ENCODE measurements at regions not wholly inside any gene's neighbourhood (a gene's known extent, or its start where the extent isn't known, plus 50 kb on each side); places are given as distances from the start of the nearest gene placed in this dataset.

GRCh38 chr14:106820119-106820518, 1293.7 kb downstream of the TMEM121 start:
- Histone ChIP-seq H3K27me3 (ENCODE audit: insufficient read depth) (no peaks in the 10 kb centered on the region), H3K4me2 (no peak overlapping the region), H3K4me1 (ENCODE audit: insufficient read depth) (no peaks in the 10 kb centered on the region), H2AFZ (no peak overlapping the region), H3K79me2 (replicated peaks; ENCODE audit: insufficient read depth) (no peaks in the 10 kb centered on the region), H3K27ac (ENCODE audit: low read depth) (no peak overlapping the region), H3F3A (replicated peaks; ENCODE audit: low read depth) (no peaks in the 10 kb centered on the region), H3K4me3 (no peak overlapping the region), H4K20me1 (replicated peaks; ENCODE audit: insufficient read depth) (no peaks in the 10 kb centered on the region), H3K36me3 (ENCODE audit: insufficient read depth) (peaks cover 16% of the 10 kb centered on the region; the same call in 1 of the 2 replicates), H3K9me2 (ENCODE audit: insufficient read depth) (no peaks in the 10 kb centered on the region)
- peaks cover 90% of the 10 kb centered on the region for H3K9me3 Mint-ChIP-seq
- TF ChIP-seq, protein P1, sequence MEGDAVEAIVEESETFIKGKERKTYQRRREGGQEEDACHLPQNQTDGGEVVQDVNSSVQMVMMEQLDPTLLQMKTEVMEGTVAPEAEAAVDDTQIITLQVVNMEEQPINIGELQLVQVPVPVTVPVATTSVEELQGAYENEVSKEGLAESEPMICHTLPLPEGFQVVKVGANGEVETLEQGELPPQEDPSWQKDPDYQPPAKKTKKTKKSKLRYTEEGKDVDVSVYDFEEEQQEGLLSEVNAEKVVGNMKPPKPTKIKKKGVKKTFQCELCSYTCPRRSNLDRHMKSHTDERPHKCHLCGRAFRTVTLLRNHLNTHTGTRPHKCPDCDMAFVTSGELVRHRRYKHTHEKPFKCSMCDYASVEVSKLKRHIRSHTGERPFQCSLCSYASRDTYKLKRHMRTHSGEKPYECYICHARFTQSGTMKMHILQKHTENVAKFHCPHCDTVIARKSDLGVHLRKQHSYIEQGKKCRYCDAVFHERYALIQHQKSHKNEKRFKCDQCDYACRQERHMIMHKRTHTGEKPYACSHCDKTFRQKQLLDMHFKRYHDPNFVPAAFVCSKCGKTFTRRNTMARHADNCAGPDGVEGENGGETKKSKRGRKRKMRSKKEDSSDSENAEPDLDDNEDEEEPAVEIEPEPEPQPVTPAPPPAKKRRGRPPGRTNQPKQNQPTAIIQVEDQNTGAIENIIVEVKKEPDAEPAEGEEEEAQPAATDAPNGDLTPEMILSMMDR (conservative IDR thresholded peaks at IDR 0.05; ENCODE audit: low read depth in 2 of 2), result no peak
- TF ChIP-seq JUNB (IDR thresholded peaks at IDR 0.05; ENCODE audit: unreplicated experiment) (no peak), EZH2phosphoT487 (IDR thresholded peaks at IDR 0.05; ENCODE audit: unreplicated experiment) (no peak), CREB1 (CRISPR knock-in tag; IDR thresholded peaks at IDR 0.05; ENCODE audit: low read depth) (no peak), ZNF331 (CRISPR knock-in tag; IDR thresholded peaks at IDR 0.05; ENCODE audit: low read depth) (no peak), POLR2AphosphoS5 (IDR thresholded peaks at IDR 0.05; ENCODE audit: low read depth) (no peak), ZNF462 (CRISPR knock-in tag; IDR thresholded peaks at IDR 0.05) (no peak), STAT1 (IDR thresholded peaks at IDR 0.05; ENCODE audit: unreplicated experiment) (no peak), NANOG (IDR thresholded peaks at IDR 0.05; ENCODE audit: borderline replicate concordance) (no peak), EZH2 (IDR thresholded peaks at IDR 0.05; ENCODE audit: low read depth, unreplicated experiment) (no peak), ZNF114 (CRISPR knock-in tag; IDR thresholded peaks at IDR 0.05) (no peak)
- TF ChIP-seq, protein P2, sequence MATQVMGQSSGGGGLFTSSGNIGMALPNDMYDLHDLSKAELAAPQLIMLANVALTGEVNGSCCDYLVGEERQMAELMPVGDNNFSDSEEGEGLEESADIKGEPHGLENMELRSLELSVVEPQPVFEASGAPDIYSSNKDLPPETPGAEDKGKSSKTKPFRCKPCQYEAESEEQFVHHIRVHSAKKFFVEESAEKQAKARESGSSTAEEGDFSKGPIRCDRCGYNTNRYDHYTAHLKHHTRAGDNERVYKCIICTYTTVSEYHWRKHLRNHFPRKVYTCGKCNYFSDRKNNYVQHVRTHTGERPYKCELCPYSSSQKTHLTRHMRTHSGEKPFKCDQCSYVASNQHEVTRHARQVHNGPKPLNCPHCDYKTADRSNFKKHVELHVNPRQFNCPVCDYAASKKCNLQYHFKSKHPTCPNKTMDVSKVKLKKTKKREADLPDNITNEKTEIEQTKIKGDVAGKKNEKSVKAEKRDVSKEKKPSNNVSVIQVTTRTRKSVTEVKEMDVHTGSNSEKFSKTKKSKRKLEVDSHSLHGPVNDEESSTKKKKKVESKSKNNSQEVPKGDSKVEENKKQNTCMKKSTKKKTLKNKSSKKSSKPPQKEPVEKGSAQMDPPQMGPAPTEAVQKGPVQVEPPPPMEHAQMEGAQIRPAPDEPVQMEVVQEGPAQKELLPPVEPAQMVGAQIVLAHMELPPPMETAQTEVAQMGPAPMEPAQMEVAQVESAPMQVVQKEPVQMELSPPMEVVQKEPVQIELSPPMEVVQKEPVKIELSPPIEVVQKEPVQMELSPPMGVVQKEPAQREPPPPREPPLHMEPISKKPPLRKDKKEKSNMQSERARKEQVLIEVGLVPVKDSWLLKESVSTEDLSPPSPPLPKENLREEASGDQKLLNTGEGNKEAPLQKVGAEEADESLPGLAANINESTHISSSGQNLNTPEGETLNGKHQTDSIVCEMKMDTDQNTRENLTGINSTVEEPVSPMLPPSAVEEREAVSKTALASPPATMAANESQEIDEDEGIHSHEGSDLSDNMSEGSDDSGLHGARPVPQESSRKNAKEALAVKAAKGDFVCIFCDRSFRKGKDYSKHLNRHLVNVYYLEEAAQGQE (IDR thresholded peaks at IDR 0.05; ENCODE audit: unreplicated experiment), result no peak
- TF ChIP-seq, protein P3, sequence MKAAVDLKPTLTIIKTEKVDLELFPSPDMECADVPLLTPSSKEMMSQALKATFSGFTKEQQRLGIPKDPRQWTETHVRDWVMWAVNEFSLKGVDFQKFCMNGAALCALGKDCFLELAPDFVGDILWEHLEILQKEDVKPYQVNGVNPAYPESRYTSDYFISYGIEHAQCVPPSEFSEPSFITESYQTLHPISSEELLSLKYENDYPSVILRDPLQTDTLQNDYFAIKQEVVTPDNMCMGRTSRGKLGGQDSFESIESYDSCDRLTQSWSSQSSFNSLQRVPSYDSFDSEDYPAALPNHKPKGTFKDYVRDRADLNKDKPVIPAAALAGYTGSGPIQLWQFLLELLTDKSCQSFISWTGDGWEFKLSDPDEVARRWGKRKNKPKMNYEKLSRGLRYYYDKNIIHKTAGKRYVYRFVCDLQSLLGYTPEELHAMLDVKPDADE (IDR thresholded peaks at IDR 0.05), result no peak
- H3K4me3 Mint-ChIP-seq, result no peak overlapping the region
- DNase-seq (ENCODE audit: low spot score) (no peak), ATAC-seq (no peak)
- H3K27me3 Mint-ChIP-seq (ENCODE audit: insufficient read depth, low read depth, poor library complexity), result no peaks in the 10 kb centered on the region
- no peaks in the 10 kb centered on the region for H3K4me1 Mint-ChIP-seq
- H3K27ac Mint-ChIP-seq, result no peak overlapping the region
- peaks cover 10% of the 10 kb centered on the region for H3K36me3 Mint-ChIP-seq (ENCODE audit: low read depth)
